HG03442 (cell line): ENCODE measurements at regions not wholly inside any gene's neighbourhood (a gene's known extent, or its start where the extent isn't known, plus 50 kb on each side); places are given as distances from the start of the nearest gene placed in this dataset.
"Not testable (repeated sequence)": the region's sequence is repeated elsewhere in the genome, so short reads cannot be mapped to it uniquely, and the experiment has no call there.

ENCODE experiments used
- ATAC-seq: cut with Tn5 transposase; IDR thresholded peaks from one replicate; pipeline ENCODE4 v1.9.1; 2021; ENCODE audit warnings: mild to moderate bottlenecking, moderate library complexity; ENCODE audit not compliant: unreplicated experiment

- ATAC-seq = no peak
These were observed 134.6 kb upstream of the PZP start for GRCh38 chr12:9342614-9343353.

- ATAC-seq = no peak
These were observed 133.0 kb upstream of the PZP start for GRCh38 chr12:9341260-9341585.

GRCh38 chr12:9340422-9341259, 132.4 kb upstream of the PZP start:
- no peak for ATAC-seq

GRCh38 chr12:9337656-9338055, 129.5 kb upstream of the PZP start:
- no peak for ATAC-seq

GRCh38 chr12:9336375-9337011, 128.3 kb upstream of the PZP start:
- not testable (repeated sequence) for ATAC-seq

GRCh38 chr12:9335867-9336266, 127.7 kb upstream of the PZP start:
- no peak for ATAC-seq

- ATAC-seq = no peak
These were observed 126.8 kb upstream of the PZP start for GRCh38 chr12:9334964-9335363.

GRCh38 chr12:9334041-9334692, 126.0 kb upstream of the PZP start:
- ATAC-seq = no peak

- no peak for ATAC-seq
These were observed 125.0 kb upstream of the PZP start for GRCh38 chr12:9333161-9333560.

- ATAC-seq = no peak
These were observed 124.4 kb upstream of the PZP start for GRCh38 chr12:9332564-9332963.

GRCh38 chr12:9331218-9331626, 123.0 kb upstream of the PZP start:
- no peak for ATAC-seq

GRCh38 chr12:9329019-9329418, 120.8 kb upstream of the PZP start:
- no peak for ATAC-seq

- no peak for ATAC-seq
These were observed 119.9 kb upstream of the PZP start for GRCh38 chr12:9328065-9328464.

- ATAC-seq = no peak
These were observed 119.1 kb upstream of the PZP start for GRCh38 chr12:9327320-9327719.

- ATAC-seq = not testable (repeated sequence)
These were observed 118.7 kb upstream of the PZP start for GRCh38 chr12:9326849-9327248.

GRCh38 chr12:9326085-9326484, 117.9 kb upstream of the PZP start:
- ATAC-seq = no peak

GRCh38 chr12:9325471-9325870, 117.3 kb upstream of the PZP start:
- ATAC-seq = no peak

GRCh38 chr12:9324782-9325181, 116.6 kb upstream of the PZP start:
- ATAC-seq = no peak

GRCh38 chr12:9323144-9323681, 115.0 kb upstream of the PZP start:
- ATAC-seq = no peak

- ATAC-seq = no peak
These were observed 111.6 kb upstream of the PZP start for GRCh38 chr12:9319842-9320173.
